AG08396 (cell line): ENCODE measurements at regions not wholly inside any gene's neighbourhood (a gene's known extent, or its start where the extent isn't known, plus 50 kb on each side); places are given as distances from the start of the nearest gene placed in this dataset.
"Not testable (repeated sequence)": the region's sequence is repeated elsewhere in the genome, so short reads cannot be mapped to it uniquely, and the experiment has no call there.

Source experiments
- DNase-seq: peaks from one replicate; pipeline ENCODE4 v3.0.0; 2012; ENCODE audit warnings: low spot score, mixed read lengths

GRCh38 chr2:156779416-156780120 lies 343.4 kb downstream of the GPD2 start:
- no peak for DNase-seq

- DNase-seq, result not testable (repeated sequence)
Measured at GRCh38 chr2:156781677-156782076, 345.5 kb downstream of the GPD2 start.

GRCh38 chr2:156784020-156784701 lies 348.0 kb downstream of the GPD2 start:
- DNase-seq, result no peak

- no peak for DNase-seq
Measured at GRCh38 chr2:156787517-156787916, 351.3 kb downstream of the GPD2 start.

- DNase-seq, result no peak
Measured at GRCh38 chr2:156790343-156791037, 354.3 kb downstream of the GPD2 start.

- no peak for DNase-seq
Measured at GRCh38 chr2:156792242-156792840, 356.2 kb downstream of the GPD2 start.

GRCh38 chr2:156797832-156798231 lies 361.7 kb downstream of the GPD2 start:
- DNase-seq, result no peak

- DNase-seq, result no peak
Measured at GRCh38 chr2:156800065-156800653, 364.0 kb downstream of the GPD2 start.

- no peak for DNase-seq
Measured at GRCh38 chr2:156800781-156801361, 364.7 kb downstream of the GPD2 start.

- no peak for DNase-seq
Measured at GRCh38 chr2:156803243-156803642, 367.1 kb downstream of the GPD2 start.

- no peak for DNase-seq
Measured at GRCh38 chr2:156803967-156804366, 367.8 kb downstream of the GPD2 start.

- no peak for DNase-seq
Measured at GRCh38 chr2:156810094-156810493, 373.9 kb downstream of the GPD2 start.

- no peak for DNase-seq
Measured at GRCh38 chr2:156812496-156812895, 376.3 kb downstream of the GPD2 start.

- no peak for DNase-seq
Measured at GRCh38 chr2:156817430-156817829, 381.3 kb downstream of the GPD2 start.

- DNase-seq, result no peak
Measured at GRCh38 chr2:156818221-156818620, 382.0 kb downstream of the GPD2 start.

GRCh38 chr2:156818944-156819343 lies 382.8 kb downstream of the GPD2 start:
- no peak for DNase-seq

- no peak for DNase-seq
Measured at GRCh38 chr2:156826341-156826933, 390.3 kb downstream of the GPD2 start.

- no peak for DNase-seq
Measured at GRCh38 chr2:156834431-156834830, 398.3 kb downstream of the GPD2 start.

GRCh38 chr2:156837635-156838370 lies 401.6 kb downstream of the GPD2 start:
- no peak for DNase-seq

- DNase-seq, result no peak
Measured at GRCh38 chr2:156841321-156841720, 405.1 kb downstream of the GPD2 start.
